Spleen (tissue), 11 donors: ENCODE measurements at regions not wholly inside any gene's neighbourhood (a gene's known extent, or its start where the extent isn't known, plus 50 kb on each side); places are given as distances from the start of the nearest gene placed in this dataset.

ENCODE experiments used
- DNase-seq: peaks from one replicate; pipeline ENCODE4 v3.0.0-alpha.2; 2020
- H3K27ac ChIP-seq, 8 donors: fragments of 200-600 bp; sonication (generic) in 7 of 8; 1 replicate in 4 of 8; 2 replicates in 4 of 8; pipeline versions ENCODE4 v1.5.0 to v1.8.0; 2016 to 2021; ENCODE audit warnings: inconsistent platforms in 4 of 8, mild to moderate bottlenecking in 4 of 8, moderate library complexity in 1 of 8
- H3K27me3 ChIP-seq, 7 donors: fragments of 200-600 bp; sonication (generic) in 6 of 7; replicated peaks in 1 of 7; 1 replicate in 4 of 7; 2 replicates in 3 of 7; pipeline versions ENCODE4 v1.5.0 to v1.8.0; 2016 to 2021; ENCODE audit warnings: inconsistent platforms in 3 of 7, mild to moderate bottlenecking in 1 of 7
- H3K36me3 ChIP-seq, 6 donors: fragments of 200-600 bp; sonication (generic) in 5 of 6; 1 replicate in 4 of 6; 2 replicates in 2 of 6; pipeline versions ENCODE4 v1.5.0 to v1.8.0; 2016 to 2021; ENCODE audit warnings: inconsistent platforms in 2 of 6
- H3K4me1 ChIP-seq, 6 donors: fragments of 200-600 bp; sonication (generic) in 5 of 6; 1 replicate in 3 of 6; 2 replicates in 3 of 6; pipeline versions ENCODE4 v1.5.0 to v1.8.0; 2016 to 2021; ENCODE audit warnings: inconsistent platforms in 3 of 6
- H3K4me3 ChIP-seq, 8 donors: fragments of 200-600 bp; sonication (generic) in 7 of 8; 1 replicate in 4 of 8; 2 replicates in 4 of 8; pipeline versions ENCODE4 v1.5.0 to v1.8.0; 2016 to 2021; ENCODE audit warnings: inconsistent platforms in 4 of 8, mild to moderate bottlenecking in 4 of 8, moderate library complexity in 2 of 8
- H3K9me3 ChIP-seq, 8 donors: fragments of 200-600 bp; sonication (generic) in 7 of 8; 1 replicate in 4 of 8; 2 replicates in 4 of 8; pipeline versions ENCODE4 v1.5.0 to v1.8.0; 2016 to 2021; ENCODE audit warnings: inconsistent platforms in 4 of 8
- CTCF ChIP-seq, 11 experiments: fragments of 200-600 bp in 7 of 11; fragments of 450-650 bp in 4 of 11; sonication (generic) in 4 of 11; IDR thresholded peaks in 8 of 11; conservative IDR thresholded peaks in 3 of 11; 1 replicate in 7 of 11; 2 replicates in 4 of 11; pipeline versions ENCODE4 v1.4.0 to v1.8.0; 2016 to 2021; ENCODE audit warnings: antibody characterized with exemption in 11 of 11, inconsistent platforms in 4 of 11, mild to moderate bottlenecking in 1 of 11
- POLR2A ChIP-seq, 3 donors: fragments of 450-650 bp; IDR thresholded peaks; one replicate each; pipeline ENCODE4 v1.5.1; 2017; ENCODE audit warnings: antibody characterized with exemption in 3 of 3, mild to moderate bottlenecking in 1 of 3
- POLR2AphosphoS5 ChIP-seq, 3 donors: sonication (generic); formaldehyde crosslinking; IDR thresholded peaks; one replicate each; pipeline ENCODE4 v1.5.1; 2017; ENCODE audit warnings: antibody characterized with exemption in 3 of 3
- WGBS, 5 donors: extraction: QIAGEN DNeasy Blood & Tissue Kit in 3 of 5; methylation state at CpG; one replicate each; pipeline versions ENCODE4 v1.1.5 to v1.1.7; 2013 to 2018; 5-methylcytosine and 5-hydroxymethylcytosine counted together
- intact Hi-C: fragments of 100-400 bp; cut with DNase I; formaldehyde crosslinking; loops from one replicate; pipeline ENCODE4 v1.15.0; 2023; ENCODE audit warnings: low total_unique reads
- donor health status: healthy with polysubstance abuse.
- donor health status: DM: no; HTN: no; CAD: no; lungs with moderate emphysema.
- donor health status: DM: no; HTN: no; CAD: no.
- donor health status: Bipolar disorder and iron deficiency.
- donor health status: healthy.
- donor health status: DM: no; HTN: no; CAD: no.
- donor health status: DM: yes; HTN: yes; CAD: no.

- TF ChIP-seq POLR2A (IDR thresholded peaks at IDR 0.05) (no peak), CTCF (IDR thresholded peaks at IDR 0.05 in 8 of 11, conservative IDR thresholded peaks at IDR 0.05 in 3 of 11) (no peak), POLR2AphosphoS5 (IDR thresholded peaks at IDR 0.05) (no peak)
- no peak for DNase-seq
- no peak overlapping the region for H3K27ac ChIP-seq
- WGBS, 5 donors: 77 to 90% (median 88%) methylated on average over 8 of the region's 8 CpGs
- peaks cover 0 to 11% (median 0%) of the 10 kb centered on the region in 8 donors for H3K9me3 ChIP-seq
- H3K27me3 ChIP-seq: no peaks in the 10 kb centered on the region
- H3K36me3 ChIP-seq: no peaks in the 10 kb centered on the region
- no peak overlapping the region for H3K4me3 ChIP-seq
- intact Hi-C loops: no loop called here
- no peaks in the 10 kb centered on the region for H3K4me1 ChIP-seq
Measured at GRCh38 chr9:115921301-115921700, 232.3 kb upstream of the PAPPA start.

GRCh38 chr9:115922444-115922843, 231.1 kb upstream of the PAPPA start:
- WGBS, 5 donors: 15 to 48% (median 31%) methylated on average over 3 of the region's 3 CpGs
- no peak overlapping the region for H3K27ac ChIP-seq
- H3K36me3 ChIP-seq: no peaks in the 10 kb centered on the region
- no peaks in the 10 kb centered on the region for H3K4me1 ChIP-seq
- intact Hi-C loops: no loop called here
- no peaks in the 10 kb centered on the region for H3K27me3 ChIP-seq
- peaks cover 0 to 14% (median 0%) of the 10 kb centered on the region in 8 donors for H3K9me3 ChIP-seq
- no peak for DNase-seq
- H3K4me3 ChIP-seq: no peak overlapping the region
- TF ChIP-seq POLR2AphosphoS5 (IDR thresholded peaks at IDR 0.05) (no peak), POLR2A (IDR thresholded peaks at IDR 0.05) (no peak), CTCF (IDR thresholded peaks at IDR 0.05 in 8 of 11, conservative IDR thresholded peaks at IDR 0.05 in 3 of 11) (no peak)

- Histone ChIP-seq H3K27me3 (no peaks in the 10 kb centered on the region), H3K36me3 (no peaks in the 10 kb centered on the region), H3K9me3 (peaks cover 0 to 15% (median 0%) of the 10 kb centered on the region in 8 donors), H3K4me3 (no peak overlapping the region), H3K27ac (peak overlapping the region in 2 of 8 donors; percentile 22 to 39), H3K4me1 (no peaks in the 10 kb centered on the region)
- DNase-seq: no peak
- 69 to 91% (median 75%) methylated on average over 1 of the region's 1 CpG for WGBS, 5 donors
- TF ChIP-seq POLR2AphosphoS5 (IDR thresholded peaks at IDR 0.05) (no peak), POLR2A (IDR thresholded peaks at IDR 0.05) (no peak), CTCF (IDR thresholded peaks at IDR 0.05 in 8 of 11, conservative IDR thresholded peaks at IDR 0.05 in 3 of 11) (no peak)
- intact Hi-C loops: no loop called here
Measured at GRCh38 chr9:115923410-115923809, 230.2 kb upstream of the PAPPA start.

- WGBS, 5 donors: 54 to 73% (median 67%) methylated on average over 5 of the region's 5 CpGs
- no peak for DNase-seq
- Histone ChIP-seq H3K36me3 (no peaks in the 10 kb centered on the region), H3K4me1 (no peaks in the 10 kb centered on the region), H3K4me3 (no peak overlapping the region), H3K9me3 (peaks cover 0 to 15% (median 0%) of the 10 kb centered on the region in 8 donors), H3K27me3 (no peaks in the 10 kb centered on the region), H3K27ac (peak overlapping the region in 2 of 8 donors; percentile 31 to 39)
- intact Hi-C loops: no loop called here
- TF ChIP-seq CTCF (IDR thresholded peaks at IDR 0.05 in 8 of 11, conservative IDR thresholded peaks at IDR 0.05 in 3 of 11): no peak
- TF ChIP-seq POLR2A (IDR thresholded peaks at IDR 0.05): no peak
- peak in 1 of 3 donors; percentile 7 for TF ChIP-seq POLR2AphosphoS5 (IDR thresholded peaks at IDR 0.05)
Measured at GRCh38 chr9:115923903-115924668, 229.5 kb upstream of the PAPPA start.
